HL-60/S4 treated with retinoic acid at 250 ng/mL for 4 days and 3 days (cell line): ENCODE measurements at regions not wholly inside any gene's neighbourhood (a gene's known extent, or its start where the extent isn't known, plus 50 kb on each side); places are given as distances from the start of the nearest gene placed in this dataset.
"Not testable (repeated sequence)": the region's sequence is repeated elsewhere in the genome, so short reads cannot be mapped to it uniquely, and the experiment has no call there.

Experiments
- in situ Hi-C: fragments of 300-500 bp; cut with MboI; formaldehyde crosslinking; loops from 2 replicates; pipeline ENCODE4 v1.7.0; 2022; ENCODE audit warnings: low sequenced_read_pairs

DNA sequence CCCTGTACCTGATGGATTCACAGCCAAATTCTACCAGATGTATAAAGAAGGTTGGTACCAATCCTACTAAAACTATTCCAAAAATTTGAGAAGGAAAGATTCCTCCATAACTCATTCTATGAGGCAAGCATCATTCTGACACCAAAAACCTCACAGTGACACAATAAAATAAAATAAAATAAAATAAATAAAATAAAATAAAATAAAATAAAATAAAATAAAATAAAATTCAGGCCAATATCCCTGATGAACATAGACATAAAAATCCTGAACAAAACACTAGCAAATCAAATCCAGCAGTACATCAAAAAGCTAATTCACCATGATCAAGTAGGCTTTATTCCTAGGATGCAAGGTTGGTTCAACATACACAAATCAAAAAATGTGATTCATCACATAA, 108.1 kb downstream of the PROX1 start:
- in situ Hi-C loops = not testable (repeated sequence)

- in situ Hi-C loops = no loop called here
Measured at GRCh38 chr1:214101246-214101645, 113.5 kb downstream of the PROX1 start.

- in situ Hi-C loops = no loop called here
Measured at GRCh38 chr1:214101828-214102227, 114.1 kb downstream of the PROX1 start.

- in situ Hi-C loops = no loop called here
Measured at GRCh38 chr1:214102907-214103306, 115.1 kb downstream of the PROX1 start.

DNA sequence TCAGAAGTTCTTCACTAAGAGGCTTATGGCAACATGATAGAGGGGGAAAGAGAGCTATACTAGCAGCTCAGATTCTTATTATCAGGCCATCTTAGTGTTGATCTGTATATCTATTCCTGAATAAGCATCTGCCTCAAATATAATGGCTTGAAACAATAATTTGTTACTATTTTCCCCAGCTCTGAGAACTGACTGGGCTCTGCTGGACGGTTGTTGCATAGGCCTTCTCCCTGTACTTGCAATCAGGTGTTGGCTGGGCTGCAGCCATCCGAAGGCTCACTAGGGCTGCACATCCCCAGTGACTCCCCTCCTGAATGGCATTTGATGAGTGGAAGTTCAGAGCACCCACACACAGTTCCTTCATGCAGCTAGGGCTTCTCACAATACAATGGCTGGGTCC, 116.0 kb downstream of the PROX1 start:
- in situ Hi-C loops = no loop called here

DNA sequence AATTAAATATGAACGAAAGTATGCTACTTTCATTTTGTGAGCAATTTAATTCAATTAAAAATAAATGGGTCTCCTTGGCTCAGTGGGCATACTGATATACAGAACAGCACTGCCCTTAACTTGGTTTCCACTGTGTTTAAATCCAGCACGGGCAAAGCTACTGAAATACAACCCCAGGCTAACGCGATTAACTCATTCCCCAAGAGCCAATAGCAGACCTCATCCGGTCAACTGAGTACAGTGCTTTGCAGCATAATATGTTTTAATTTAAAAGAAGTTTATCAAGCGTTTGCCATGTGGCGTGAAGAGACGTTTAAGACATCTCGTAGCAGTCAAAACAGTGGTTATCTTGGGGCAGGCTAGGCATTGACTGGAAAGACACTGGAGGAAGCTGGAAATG, 118.6 kb downstream of the PROX1 start:
- in situ Hi-C loops = no loop called here

DNA sequence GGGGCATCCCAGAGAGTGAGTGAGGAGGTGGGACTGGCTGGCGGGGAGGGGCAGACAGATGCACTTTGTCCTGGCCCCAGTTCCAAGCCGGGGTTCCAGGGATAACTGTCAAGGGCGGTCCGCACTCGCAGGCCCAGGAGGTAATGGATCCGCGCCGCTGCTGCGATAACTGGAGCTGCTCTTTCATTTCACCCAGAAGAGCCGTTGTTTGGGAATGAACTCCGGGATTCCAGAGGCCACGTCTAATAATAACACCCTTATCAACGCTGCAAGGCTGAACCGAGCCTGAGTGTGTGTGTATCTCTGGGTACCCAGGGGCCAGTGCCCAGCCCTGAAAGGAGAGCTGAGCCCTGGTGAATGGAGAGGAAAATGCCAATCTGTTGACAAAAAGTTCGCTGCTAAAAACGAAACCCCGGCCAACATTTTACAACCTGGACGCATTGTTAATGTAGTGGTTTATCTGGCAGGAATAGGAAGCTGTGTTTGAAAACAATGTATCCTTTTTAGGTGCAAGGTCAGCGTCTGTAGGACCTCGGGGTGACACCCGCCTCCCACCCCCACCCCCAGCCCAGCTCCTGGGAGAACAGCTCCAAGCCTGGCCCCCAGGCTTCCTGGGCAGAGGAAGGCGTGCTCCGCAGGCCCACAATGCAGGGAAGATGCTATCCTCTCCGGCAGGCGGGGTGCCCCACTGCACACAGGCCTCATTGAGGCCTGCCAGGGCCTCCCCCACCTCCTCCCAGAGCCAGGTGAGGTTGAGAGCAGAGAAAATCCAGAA, 119.7 kb downstream of the PROX1 start:
- in situ Hi-C loops = no loop called here

DNA sequence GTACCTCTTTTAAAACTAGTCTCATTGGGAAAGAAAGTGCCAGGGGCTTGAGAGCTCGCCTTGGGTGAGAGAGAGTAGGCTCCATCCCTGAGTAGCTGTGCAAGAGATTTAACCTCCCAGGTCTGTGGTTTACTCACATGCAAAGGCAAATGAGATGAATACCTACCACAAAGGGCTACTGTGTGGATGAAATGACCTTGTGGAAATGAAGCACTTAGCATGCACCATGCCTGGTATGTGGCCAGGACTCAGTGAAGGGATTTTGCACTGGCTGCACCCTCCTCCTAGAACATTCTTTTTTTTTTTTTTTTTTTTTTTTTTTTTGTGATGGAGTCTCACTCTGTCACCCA, 120.3 kb downstream of the PROX1 start:
- in situ Hi-C loops = no loop called here

DNA sequence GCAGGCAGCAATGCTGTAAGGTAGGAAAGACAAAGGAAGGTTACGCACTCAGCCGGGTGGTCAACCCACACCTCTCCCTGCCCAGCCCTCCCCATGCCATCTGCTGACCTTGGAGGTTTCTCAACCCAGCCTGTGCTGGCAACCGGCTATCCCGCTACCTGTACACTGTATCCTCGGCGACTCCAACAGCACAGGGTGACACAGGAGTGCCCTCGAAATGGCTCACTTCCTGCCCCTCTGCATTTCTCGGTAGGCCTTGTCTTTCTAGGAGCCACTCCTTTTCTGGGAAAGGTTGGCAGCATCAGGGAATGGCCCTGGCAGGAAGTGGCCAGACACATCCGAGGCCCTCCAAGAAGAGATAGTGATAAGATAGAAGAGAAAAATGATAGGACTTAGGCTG, 124.0 kb downstream of the PROX1 start:
- in situ Hi-C loops = no loop called here

DNA sequence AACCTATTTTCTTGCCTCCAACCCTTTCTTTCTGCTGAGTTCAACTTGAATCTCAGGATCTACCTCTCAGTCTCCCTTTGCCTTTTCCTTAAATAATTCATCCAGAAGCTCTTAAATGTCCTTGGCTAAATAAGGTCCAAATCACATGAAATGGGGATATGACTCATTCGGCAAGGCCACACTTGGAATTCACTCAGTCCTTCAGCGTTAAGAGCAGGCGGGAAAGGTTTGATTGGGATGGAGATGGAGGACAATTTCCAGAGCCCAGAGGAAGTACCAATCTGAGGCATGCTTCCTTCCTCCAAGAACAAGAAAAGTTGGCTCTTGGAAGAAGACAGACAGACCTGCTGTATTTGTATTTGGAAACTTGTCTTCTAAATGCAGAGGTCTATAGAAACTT, 128.5 kb downstream of the PROX1 start:
- in situ Hi-C loops = no loop called here

DNA sequence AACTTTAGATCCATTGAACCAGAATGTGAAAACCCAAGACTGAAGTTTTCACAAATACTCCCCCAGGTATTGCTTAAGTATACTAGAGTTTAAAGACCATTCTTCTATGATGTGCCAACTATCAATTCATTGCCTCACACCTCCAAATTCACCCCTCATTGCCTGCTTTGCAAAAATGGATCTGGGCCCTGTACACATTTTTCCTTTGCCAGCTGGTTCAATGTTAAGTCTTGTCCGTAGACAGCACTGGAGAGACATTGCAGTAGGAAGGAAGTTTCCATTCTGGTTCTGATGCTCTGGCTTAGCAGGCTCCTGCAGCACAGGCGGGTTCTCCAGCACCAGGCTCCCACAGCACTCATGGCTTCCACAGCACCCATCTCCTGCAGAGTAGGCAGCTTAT, 130.0 kb downstream of the PROX1 start:
- in situ Hi-C loops = no loop called here

DNA sequence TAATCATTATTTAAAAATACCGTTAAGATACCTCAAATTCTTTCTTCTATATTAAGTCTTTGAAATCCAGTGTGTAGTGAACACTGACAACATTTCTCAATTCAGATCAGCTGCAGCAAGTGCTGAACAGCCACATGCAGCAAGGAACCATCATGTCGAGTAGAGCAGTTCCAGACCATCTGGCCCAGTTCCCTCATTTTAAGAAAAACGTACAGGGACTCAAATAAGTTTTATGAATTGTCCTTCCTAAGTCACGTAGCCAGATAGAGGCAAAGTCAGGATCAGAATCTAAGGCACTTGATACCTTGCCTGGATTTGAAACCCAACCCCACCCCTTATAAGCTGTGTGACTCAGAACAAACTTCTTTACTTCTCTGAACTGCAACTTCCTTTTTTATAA, 132.4 kb downstream of the PROX1 start:
- in situ Hi-C loops = no loop called here

- in situ Hi-C loops = no loop called here
Measured at GRCh38 chr1:214120951-214121350, 133.2 kb downstream of the PROX1 start.

DNA sequence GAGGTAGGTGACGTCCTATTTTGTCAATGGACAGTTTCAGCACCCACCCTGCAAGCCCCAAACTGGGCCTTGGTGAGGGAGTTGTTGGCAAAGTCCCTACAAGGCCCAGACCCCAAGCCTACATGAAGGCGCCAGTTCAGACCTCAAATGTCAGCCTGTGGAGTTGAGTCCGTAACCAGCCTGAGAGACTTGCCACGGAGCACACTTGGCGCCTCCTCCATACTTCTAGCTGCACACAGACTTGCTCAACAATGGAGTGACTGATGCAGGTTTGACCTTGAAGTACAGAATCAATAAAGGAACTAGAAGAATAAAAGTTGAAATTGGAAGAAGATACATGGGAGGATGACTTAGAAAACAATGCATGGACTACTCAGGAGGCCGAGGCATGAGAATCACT, 134.3 kb downstream of the PROX1 start:
- in situ Hi-C loops = no loop called here

DNA sequence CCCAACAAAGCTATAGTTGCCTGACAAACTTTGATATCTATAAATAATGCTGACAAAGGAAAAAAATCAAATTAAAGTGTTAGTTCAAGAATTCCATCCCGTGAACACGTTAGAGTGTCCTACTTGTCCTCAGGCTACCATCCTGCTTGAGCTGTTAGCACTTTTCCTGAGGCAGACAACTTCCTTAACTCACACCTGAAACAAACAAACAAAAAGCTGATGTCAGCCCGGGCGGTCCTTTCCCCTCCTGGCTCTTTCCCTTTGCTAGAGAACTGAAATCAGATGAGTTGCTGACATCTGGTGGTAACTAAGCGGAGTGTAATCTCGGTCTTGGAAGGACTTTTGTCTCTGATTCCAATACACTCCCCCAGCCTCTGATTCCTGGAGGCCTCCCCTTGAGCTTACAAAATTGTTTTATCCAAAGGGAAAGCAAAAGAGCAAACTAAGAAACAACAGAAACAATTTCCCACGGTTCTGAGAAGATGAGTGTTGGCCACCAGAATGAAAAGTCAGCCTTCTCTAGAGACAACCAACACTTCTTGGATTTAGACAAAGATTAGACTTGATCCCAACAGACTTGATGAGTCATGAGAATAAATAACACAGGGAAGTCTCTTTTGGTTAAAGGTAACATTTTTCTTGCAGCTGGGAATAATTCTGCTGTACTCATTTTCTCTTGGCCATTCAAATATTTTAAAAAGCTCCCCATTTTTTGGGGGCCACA, 135.4 kb downstream of the PROX1 start:
- in situ Hi-C loops = no loop called here

DNA sequence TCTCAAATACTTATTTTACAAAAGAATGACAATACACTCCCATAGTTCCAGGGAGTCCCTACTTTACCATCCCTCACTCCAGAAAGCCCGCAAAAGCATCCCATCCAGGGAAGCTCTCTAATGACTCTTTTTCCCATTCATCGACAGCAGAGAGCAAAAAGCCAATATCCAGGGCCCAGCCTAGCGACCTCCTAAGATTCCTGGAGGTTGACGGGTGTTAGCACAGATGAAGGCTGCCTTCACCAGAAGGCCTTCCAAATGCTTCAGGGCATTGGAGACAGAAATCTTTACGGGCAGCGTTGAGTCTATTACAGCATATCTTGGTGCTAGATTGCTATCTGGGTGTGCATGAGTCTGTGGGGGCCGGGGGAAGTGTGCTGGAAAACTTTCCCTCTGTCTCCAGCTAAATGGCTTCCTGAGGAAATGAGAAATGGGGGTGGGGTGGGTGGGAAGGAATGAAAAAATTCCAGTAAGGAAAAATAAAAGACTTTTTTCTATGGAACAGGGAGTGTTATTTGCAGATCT, 136.6 kb downstream of the PROX1 start:
- in situ Hi-C loops = no loop called here

- in situ Hi-C loops = no loop called here
Measured at GRCh38 chr1:214124915-214125314, 137.1 kb downstream of the PROX1 start.

DNA sequence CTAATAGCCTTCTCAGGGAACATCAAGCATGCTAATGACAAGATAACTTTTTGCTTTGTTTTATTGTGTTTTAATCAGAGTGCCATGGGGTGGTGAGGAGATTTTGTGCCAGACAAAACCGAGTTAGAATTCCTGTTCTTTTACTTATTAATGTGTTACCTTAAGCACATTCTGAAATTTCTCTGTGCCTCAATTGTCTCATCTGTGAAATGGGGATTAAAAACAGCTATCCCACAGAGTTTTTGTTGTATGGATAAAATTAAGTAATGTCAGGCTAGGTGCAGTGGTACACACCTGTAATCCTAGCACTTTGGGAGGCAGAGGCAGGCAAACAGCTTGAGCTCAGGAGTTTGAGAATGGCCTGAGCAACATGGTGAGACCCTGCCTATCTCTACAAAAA, 138.0 kb downstream of the PROX1 start:
- in situ Hi-C loops = no loop called here

- in situ Hi-C loops = no loop called here
Measured at GRCh38 chr1:214126697-214127146, 138.9 kb downstream of the PROX1 start.

DNA sequence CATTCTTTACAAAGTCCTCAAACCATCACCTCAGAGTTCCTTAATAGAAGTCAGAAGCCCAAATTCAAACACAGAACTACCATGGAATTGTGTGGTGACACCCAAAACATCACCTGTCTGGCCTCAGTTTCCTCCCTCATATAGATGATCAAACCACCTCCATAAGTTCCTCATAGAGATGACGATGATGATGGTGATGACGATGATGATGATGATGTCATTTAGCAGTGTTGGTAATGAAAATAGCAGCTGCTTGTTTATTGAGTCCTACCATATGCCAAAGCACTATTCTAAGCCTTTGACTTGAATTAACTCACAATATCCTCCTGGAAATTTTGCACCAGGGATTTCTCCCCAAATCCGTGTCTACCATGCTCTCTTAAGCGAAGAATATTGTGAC, 139.9 kb downstream of the PROX1 start:
- in situ Hi-C loops = no loop called here

GRCh38 chr1:214135886-214136285, 145.1 kb upstream of the SMYD2 start:
- in situ Hi-C loops = no loop called here

DNA sequence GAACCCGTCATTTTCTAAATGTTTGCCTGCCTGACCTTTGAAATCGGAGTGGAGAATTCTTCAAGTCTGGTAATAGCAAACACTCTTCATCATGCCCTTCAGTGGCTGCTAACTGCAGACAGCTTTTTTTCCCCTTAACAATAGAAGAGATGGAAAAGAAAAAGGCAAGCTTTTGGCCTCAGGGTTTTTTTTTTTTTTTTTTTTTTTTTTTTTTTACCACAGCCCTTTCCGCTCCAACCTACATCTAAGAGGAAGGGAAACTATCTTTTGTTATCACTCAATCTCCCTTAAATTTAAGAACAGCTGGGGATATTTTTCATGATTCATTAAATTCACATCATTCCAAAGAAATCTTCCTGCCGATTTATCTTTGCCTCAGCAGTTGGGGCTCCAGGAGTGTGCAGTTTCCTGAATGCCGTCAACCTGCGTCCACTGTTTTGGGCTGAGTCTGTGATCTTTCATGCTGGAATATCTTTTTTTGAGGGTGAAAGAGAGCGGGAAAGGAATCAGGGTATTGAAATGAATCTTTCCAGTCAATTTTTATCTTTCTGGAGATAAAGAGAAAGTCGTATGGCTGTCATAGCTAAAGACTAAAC, 144.5 kb upstream of the SMYD2 start:
- in situ Hi-C loops = no loop called here
